HepG2 (cell line): ENCODE measurements at regions not wholly inside any gene's neighbourhood (a gene's known extent, or its start where the extent isn't known, plus 50 kb on each side); places are given as distances from the start of the nearest gene placed in this dataset.

ENCODE experiments used
- CEBPB ChIP-seq: IDR thresholded peaks from 2 replicates; pipeline ENCODE4 v1.6.1; 2011; ENCODE audit warnings: low read depth, low read length, improper control_type of control experiment, borderline replicate concordance
- CEBPG ChIP-seq: IDR thresholded peaks from 2 replicates; pipeline ENCODE4 v1.6.1; 2016
- DMAP1 ChIP-seq: IDR thresholded peaks from 2 replicates; pipeline ENCODE4 v1.6.1; 2016
- E2F2 ChIP-seq: sonication (generic); formaldehyde crosslinking; IDR thresholded peaks from 2 replicates; pipeline ENCODE4 v1.4.0; 2020; ENCODE audit warnings: missing genetic modification reagents, borderline replicate concordance
- HOXA3 ChIP-seq: sonication (generic); formaldehyde crosslinking; IDR thresholded peaks from 2 replicates; pipeline ENCODE4 v1.5.0; 2020; ENCODE audit warnings: missing genetic modification reagents
- IRF2 ChIP-seq: IDR thresholded peaks from 2 replicates; pipeline ENCODE4 v1.6.1; 2018; ENCODE audit warnings: missing genetic modification reagents, missing compliant biosample characterization
- KLF13 ChIP-seq: sonication (generic); formaldehyde crosslinking; IDR thresholded peaks from 2 replicates; pipeline ENCODE4 v1.4.0; 2020; ENCODE audit warnings: mild to moderate bottlenecking, missing genetic modification reagents
- NCOA2 ChIP-seq: sonication (generic); formaldehyde crosslinking; IDR thresholded peaks from 2 replicates; pipeline ENCODE4 v1.8.0; 2022; ENCODE audit warnings: inconsistent platforms
- PATZ1 ChIP-seq: sonication (generic); formaldehyde crosslinking; IDR thresholded peaks from 2 replicates; pipeline ENCODE4 v1.4.0; 2020; ENCODE audit warnings: missing genetic modification reagents
- RXRA ChIP-seq: sonication (generic); formaldehyde crosslinking; IDR thresholded peaks from 2 replicates; pipeline ENCODE4 v1.5.1; 2020; ENCODE audit warnings: missing genetic modification reagents
- SPEN ChIP-seq: sonication (generic); formaldehyde crosslinking; IDR thresholded peaks from 2 replicates; pipeline ENCODE4 v1.5.1; 2020; ENCODE audit warnings: low read depth, mild to moderate bottlenecking, missing genetic modification reagents
- ZBTB25 ChIP-seq: IDR thresholded peaks from 2 replicates; pipeline ENCODE4 v1.6.1; 2018; ENCODE audit warnings: missing genetic modification reagents
- ZFP90 ChIP-seq: sonication (generic); formaldehyde crosslinking; IDR thresholded peaks from 2 replicates; pipeline ENCODE4 v1.8.0; 2022; ENCODE audit warnings: missing genetic modification reagents, mild to moderate bottlenecking, inconsistent platforms, borderline replicate concordance
- ZGPAT ChIP-seq: IDR thresholded peaks from 2 replicates; pipeline ENCODE4 v1.6.1; 2016; ENCODE audit warnings: mild to moderate bottlenecking
- ZNF124 ChIP-seq: sonication (generic); formaldehyde crosslinking; IDR thresholded peaks from 2 replicates; pipeline ENCODE4 v1.4.0; 2020; ENCODE audit warnings: missing genetic modification reagents
- ZNF652 ChIP-seq: IDR thresholded peaks from 2 replicates; pipeline ENCODE4 v1.6.1; 2016; ENCODE audit warnings: low read depth, borderline replicate concordance
- ZNF704 ChIP-seq: sonication (generic); formaldehyde crosslinking; IDR thresholded peaks from 2 replicates; pipeline ENCODE4 v1.8.1; 2023; ENCODE audit warnings: mild to moderate bottlenecking, inconsistent platforms, moderate library complexity, missing genetic modification reagents, borderline replicate concordance

GRCh38 chr6:4010689-4011090 lies 68.2 kb downstream of the FAM217A start (continued):
- TF ChIP-seq IRF2 (peak; percentile 46), RXRA (CRISPR knock-in tag) (peak; percentile 59; the same call in 1 of the 2 replicates), SPEN (no peak), KLF13 (CRISPR knock-in tag) (no peak), PATZ1 (0 out of 2 replicates have a peak, but pooled peaks have one; percentile 21), E2F2 (CRISPR knock-in tag) (0 out of 2 replicates have a peak, but pooled peaks have one; percentile 43), ZFP90 (CRISPR knock-in tag) (no peak), CEBPB (peak; percentile 74), DMAP1 (CRISPR knock-in tag) (0 out of 2 replicates have a peak, but pooled peaks have one; percentile 25), ZBTB25 (CRISPR knock-in tag) (no peak), NCOA2 (no peak; the same call in 1 of the 2 replicates), ZNF652 (CRISPR knock-in tag) (no peak), ZNF124 (0 out of 2 replicates have a peak, but pooled peaks have one; percentile 31), ZNF704 (CRISPR knock-in tag) (no peak), HOXA3 (peak; percentile 48; the same call in 1 of the 2 replicates), CEBPG (CRISPR knock-in tag) (peak; percentile 78), ZGPAT (peak; percentile 42; the same call in 1 of the 2 replicates)
